Fibroblast of lung (primary cell): ENCODE measurements at regions not wholly inside any gene's neighbourhood (a gene's known extent, or its start where the extent isn't known, plus 50 kb on each side); places are given as distances from the start of the nearest gene placed in this dataset.

ENCODE experiments used
- DNase-seq, 2 donors: peaks; one replicate each; pipeline versions ENCODE4 v3.0.0 to v3.0.0-alpha.2; 2010; ENCODE audit warnings: low read depth in 2 of 2
- H2AFZ ChIP-seq: 2 replicates; pipeline ENCODE4 v1.5.1; 2012; ENCODE audit warnings: low read length, control low read depth, inconsistent platforms
- H3K27ac ChIP-seq: 2 replicates; pipeline ENCODE4 v1.5.1; 2011; ENCODE audit warnings: low read length, control low read depth; ENCODE audit not compliant: insufficient read depth
- H3K27me3 ChIP-seq: 2 replicates; pipeline ENCODE4 v1.5.1; 2011; ENCODE audit warnings: mild to moderate bottlenecking, low read length; ENCODE audit not compliant: control insufficient read depth, insufficient read depth
- H3K36me3 ChIP-seq: 2 replicates; pipeline ENCODE4 v1.5.1; 2011; ENCODE audit warnings: low read length; ENCODE audit not compliant: control insufficient read depth, insufficient read depth
- H3K4me1 ChIP-seq: 2 replicates; pipeline ENCODE4 v1.5.1; 2011; ENCODE audit warnings: low read length; ENCODE audit not compliant: control insufficient read depth, insufficient read depth; ENCODE audit errors: extremely low read depth
- H3K4me2 ChIP-seq: 2 replicates; pipeline ENCODE4 v1.5.1; 2011; ENCODE audit warnings: low read length, control low read depth; ENCODE audit not compliant: insufficient read depth; ENCODE audit errors: extremely low read depth
- H3K4me3 ChIP-seq, 4 experiments: fragments of 200-600 bp in 1 of 4; sonication (generic) in 1 of 4; replicated peaks in 1 of 4; 2 replicates each; pipeline ENCODE4 v1.5.1; 2011 to 2016; ENCODE audit warnings: low read length in 4 of 4, low read depth in 3 of 4, mild to moderate bottlenecking in 3 of 4, control low read depth in 2 of 4, inconsistent platforms in 1 of 4, mixed read lengths in 1 of 4; ENCODE audit not compliant: insufficient read depth in 1 of 4; ENCODE audit errors: control extremely low read depth in 1 of 4
- H3K79me2 ChIP-seq: 2 replicates; pipeline ENCODE4 v1.5.1; 2012; ENCODE audit warnings: mild to moderate bottlenecking, low read length, inconsistent platforms; ENCODE audit not compliant: control insufficient read depth, insufficient read depth
- H3K9ac ChIP-seq: 2 replicates; pipeline ENCODE4 v1.5.1; 2011; ENCODE audit warnings: mild to moderate bottlenecking, low read length, control low read depth; ENCODE audit not compliant: insufficient read depth
- H3K9me3 ChIP-seq: 2 replicates; pipeline ENCODE4 v1.5.1; 2012; ENCODE audit warnings: low read depth, low read length; ENCODE audit not compliant: control insufficient read depth, insufficient read depth
- H4K20me1 ChIP-seq: 2 replicates; pipeline ENCODE4 v1.5.1; 2011; ENCODE audit warnings: low read length; ENCODE audit not compliant: control insufficient read depth, insufficient read depth; ENCODE audit errors: extremely low read depth
- EZH2 ChIP-seq: IDR thresholded peaks from 2 replicates; pipeline ENCODE4 v1.5.1; 2012; ENCODE audit warnings: low read length, control low read depth, mild to moderate bottlenecking; ENCODE audit errors: missing control alignments
- TF ChIP-seq, protein P1 (sequence below), 2 donors: IDR thresholded peaks in 1 of 2; conservative IDR thresholded peaks in 1 of 2; 1 replicate in 1 of 2; 2 replicates in 1 of 2; pipeline ENCODE4 v1.5.1; 2011 to 2012; ENCODE audit warnings: low read length in 2 of 2, control low read depth in 1 of 2, inconsistent platforms in 1 of 2, low read depth in 1 of 2, mild to moderate bottlenecking in 1 of 2

DNA sequence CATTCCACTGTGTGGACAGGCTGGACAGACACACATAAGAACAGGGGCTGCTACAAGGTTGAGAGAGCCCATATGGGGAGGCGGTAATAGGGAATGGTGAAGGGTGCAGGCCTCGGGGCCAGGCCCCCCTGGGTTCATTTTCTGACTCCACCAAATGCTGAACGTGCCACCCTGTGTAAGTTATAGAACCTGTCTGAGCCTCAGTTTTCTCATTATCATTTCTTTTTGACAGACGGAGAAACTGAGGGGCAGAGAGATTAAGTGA, 569.5 kb downstream of the PTPRU start:
- no peaks in the 10 kb centered on the region for H4K20me1 ChIP-seq
- H3K27me3 ChIP-seq = no peaks in the 10 kb centered on the region
- no peak for DNase-seq
- H3K27ac ChIP-seq = no peak overlapping the region
- H3K9me3 ChIP-seq = no peaks in the 10 kb centered on the region
- no peak overlapping the region for H3K9ac ChIP-seq
- H3K79me2 ChIP-seq = no peaks in the 10 kb centered on the region
- H3K4me2 ChIP-seq = no peak overlapping the region
- no peak overlapping the region for H3K4me3 ChIP-seq
- H3K4me1 ChIP-seq = no peaks in the 10 kb centered on the region
- H3K36me3 ChIP-seq = no peaks in the 10 kb centered on the region
- no peak overlapping the region for H2AFZ ChIP-seq
- TF ChIP-seq, protein P1, sequence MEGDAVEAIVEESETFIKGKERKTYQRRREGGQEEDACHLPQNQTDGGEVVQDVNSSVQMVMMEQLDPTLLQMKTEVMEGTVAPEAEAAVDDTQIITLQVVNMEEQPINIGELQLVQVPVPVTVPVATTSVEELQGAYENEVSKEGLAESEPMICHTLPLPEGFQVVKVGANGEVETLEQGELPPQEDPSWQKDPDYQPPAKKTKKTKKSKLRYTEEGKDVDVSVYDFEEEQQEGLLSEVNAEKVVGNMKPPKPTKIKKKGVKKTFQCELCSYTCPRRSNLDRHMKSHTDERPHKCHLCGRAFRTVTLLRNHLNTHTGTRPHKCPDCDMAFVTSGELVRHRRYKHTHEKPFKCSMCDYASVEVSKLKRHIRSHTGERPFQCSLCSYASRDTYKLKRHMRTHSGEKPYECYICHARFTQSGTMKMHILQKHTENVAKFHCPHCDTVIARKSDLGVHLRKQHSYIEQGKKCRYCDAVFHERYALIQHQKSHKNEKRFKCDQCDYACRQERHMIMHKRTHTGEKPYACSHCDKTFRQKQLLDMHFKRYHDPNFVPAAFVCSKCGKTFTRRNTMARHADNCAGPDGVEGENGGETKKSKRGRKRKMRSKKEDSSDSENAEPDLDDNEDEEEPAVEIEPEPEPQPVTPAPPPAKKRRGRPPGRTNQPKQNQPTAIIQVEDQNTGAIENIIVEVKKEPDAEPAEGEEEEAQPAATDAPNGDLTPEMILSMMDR (conservative IDR thresholded peaks at IDR 0.05 in 1 of 2, IDR thresholded peaks at IDR 0.05 in 1 of 2; ENCODE audit: low read depth in 1 of 2, low read length in 2 of 2) = no peak
- no peak for TF ChIP-seq EZH2

DNA sequence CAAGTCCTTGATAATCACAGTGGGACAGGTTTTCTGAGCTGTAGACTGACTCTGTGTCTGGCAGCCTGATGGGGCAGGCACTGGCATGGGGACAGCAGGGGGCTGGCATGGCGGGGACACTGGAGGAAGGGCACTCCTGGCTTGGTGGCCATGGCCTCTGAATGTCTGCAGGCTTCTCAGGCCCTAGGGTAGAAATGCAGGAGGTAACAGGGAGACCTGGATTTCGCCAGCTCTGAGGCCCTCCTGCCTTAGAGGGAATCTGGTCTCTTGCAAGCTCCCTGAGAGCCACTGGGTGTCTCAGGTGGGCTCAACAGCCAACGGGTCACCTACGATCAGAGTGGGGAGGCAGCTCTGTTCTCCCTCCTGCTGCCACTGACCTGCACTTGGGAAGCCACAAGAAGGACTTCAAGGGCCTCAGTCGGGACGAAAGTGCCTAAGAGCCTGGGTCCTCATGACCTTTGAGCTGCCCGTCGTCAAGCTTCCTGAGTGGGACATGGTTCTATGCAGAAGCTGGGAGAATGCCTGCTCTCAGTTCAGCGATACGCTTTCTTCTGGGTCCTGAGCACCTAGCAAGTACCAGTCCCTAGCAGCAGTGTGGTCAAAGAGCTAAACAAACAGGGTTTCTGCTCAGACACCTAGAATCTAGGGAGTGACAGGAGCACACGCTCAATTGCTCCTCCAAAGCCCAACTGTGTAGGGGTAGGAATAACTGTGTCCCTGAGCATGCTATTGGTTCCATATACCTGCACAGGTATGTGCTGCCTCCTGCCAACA, 569.0 kb downstream of the PTPRU start:
- Histone ChIP-seq H3K9ac (no peak overlapping the region), H3K27ac (no peak overlapping the region), H2AFZ (no peak overlapping the region)

DNA sequence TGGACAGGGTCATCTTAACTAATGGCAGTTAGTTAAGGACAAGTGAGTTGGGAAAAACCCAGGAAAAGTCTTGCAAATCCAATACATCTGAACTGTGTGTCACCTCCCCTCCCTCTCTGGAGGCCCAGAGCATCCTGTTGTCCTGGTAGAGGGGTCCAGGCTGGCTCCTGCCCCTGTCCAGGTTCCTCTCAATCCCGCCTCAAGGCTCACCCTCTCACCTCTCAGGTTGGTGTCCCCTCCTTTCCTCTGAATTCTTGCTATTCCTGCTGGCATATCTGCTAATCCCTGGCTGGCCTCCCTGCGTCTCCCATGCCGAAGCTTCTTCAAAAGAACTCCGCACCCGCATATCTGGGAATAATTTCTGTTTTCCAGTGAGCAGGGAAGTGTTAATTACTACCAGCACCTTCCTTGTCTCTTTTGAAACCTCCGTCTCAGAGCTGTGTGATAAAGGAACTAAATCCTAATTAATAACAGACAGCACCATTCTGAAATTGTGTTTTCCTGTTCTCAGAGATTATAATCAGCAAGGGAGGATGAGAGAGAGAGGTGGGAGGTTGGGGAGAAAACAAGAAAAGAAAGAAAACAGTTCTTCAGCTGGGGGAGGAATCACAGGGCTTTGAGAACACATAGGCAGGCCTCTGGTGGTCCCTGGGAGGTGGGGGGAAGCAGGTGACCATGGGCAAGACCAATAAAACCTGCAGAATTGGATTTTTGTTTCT, 568.0 kb downstream of the PTPRU start:
- Histone ChIP-seq H2AFZ (no peak overlapping the region), H3K4me2 (no peak overlapping the region), H3K27me3 (no peaks in the 10 kb centered on the region), H4K20me1 (no peaks in the 10 kb centered on the region), H3K4me3 (no peak overlapping the region), H3K27ac (no peak overlapping the region), H3K4me1 (no peaks in the 10 kb centered on the region), H3K36me3 (no peaks in the 10 kb centered on the region), H3K79me2 (no peaks in the 10 kb centered on the region), H3K9ac (no peak overlapping the region), H3K9me3 (no peaks in the 10 kb centered on the region)
- TF ChIP-seq, protein P1 (conservative IDR thresholded peaks at IDR 0.05 in 1 of 2, IDR thresholded peaks at IDR 0.05 in 1 of 2; ENCODE audit: low read depth in 1 of 2, low read length in 2 of 2) = no peak
- no peak for TF ChIP-seq EZH2
- DNase-seq = no peak

More for the DNA sequence above, 569.0 kb downstream of the PTPRU start:
- no peaks in the 10 kb centered on the region for H3K4me1 ChIP-seq
- H3K4me2 ChIP-seq = no peak overlapping the region
- H3K9me3 ChIP-seq = no peaks in the 10 kb centered on the region
- no peaks in the 10 kb centered on the region for H4K20me1 ChIP-seq
- no peak overlapping the region for H3K4me3 ChIP-seq
- H3K36me3 ChIP-seq = no peaks in the 10 kb centered on the region
- no peaks in the 10 kb centered on the region for H3K79me2 ChIP-seq
- TF ChIP-seq, protein P1 (conservative IDR thresholded peaks at IDR 0.05 in 1 of 2, IDR thresholded peaks at IDR 0.05 in 1 of 2; ENCODE audit: low read depth in 1 of 2, low read length in 2 of 2) = no peak
- DNase-seq = no peak
- no peaks in the 10 kb centered on the region for H3K27me3 ChIP-seq
